K562 (cell line): ENCODE measurements at regions not wholly inside any gene's neighbourhood (a gene's known extent, or its start where the extent isn't known, plus 50 kb on each side); places are given as distances from the start of the nearest gene placed in this dataset.
A peak's percentile ranks its signal among the peaks of the same experiment; 100 is the strongest.

Experiments used
- ARID1B ChIP-seq: fragments of 450-650 bp; IDR thresholded peaks from 2 replicates; pipeline ENCODE4 v1.6.1; 2016; ENCODE audit warnings: antibody characterized with exemption, mild to moderate bottlenecking, inconsistent platforms
- CCNT2 ChIP-seq: IDR thresholded peaks from 2 replicates; pipeline ENCODE4 v1.6.1; 2011; ENCODE audit warnings: borderline replicate concordance, low read depth, mild to moderate bottlenecking, moderate library complexity, mixed read lengths, low read length; ENCODE audit not compliant: insufficient read length; ENCODE audit errors: extremely low read depth
- CEBPB ChIP-seq: fragments of 450-650 bp; IDR thresholded peaks from 2 replicates; pipeline ENCODE4 v1.6.1; 2016; ENCODE audit warnings: missing genetic modification characterization, missing compliant biosample characterization
- GATA2 ChIP-seq: sonication (generic); formaldehyde crosslinking; IDR thresholded peaks from 2 replicates; pipeline ENCODE4 v1.4.0; 2020; ENCODE audit warnings: mild to moderate bottlenecking, missing genetic modification reagents
- JUND ChIP-seq, 2 experiments: IDR thresholded peaks; 2 replicates in 1 of 2; 3 replicates in 1 of 2; pipeline ENCODE4 v1.6.1; 2011; ENCODE audit warnings: borderline replicate concordance in 2 of 2, low read depth in 2 of 2, low read length in 2 of 2, improper control_type of control experiment in 1 of 2, missing biosample characterization in 1 of 2, missing genetic modification characterization in 1 of 2, missing genetic modification reagents in 1 of 2
- MAFF ChIP-seq: IDR thresholded peaks from 2 replicates; pipeline ENCODE4 v1.6.1; 2012; ENCODE audit warnings: low read length, improper control_type of control experiment
- MBD2 ChIP-seq: sonication (generic); IDR thresholded peaks from 2 replicates; pipeline ENCODE4 v1.6.1; 2016; ENCODE audit warnings: low read depth, borderline replicate concordance
- MCM3 ChIP-seq: fragments of 450-650 bp; IDR thresholded peaks from 2 replicates; pipeline ENCODE4 v1.6.1; 2016
- MEIS2 ChIP-seq: fragments of 450-650 bp; IDR thresholded peaks from 2 replicates; pipeline ENCODE4 v1.6.1; 2014; ENCODE audit warnings: mild to moderate bottlenecking; ENCODE audit not compliant: partially characterized antibody
- NFE2 ChIP-seq: IDR thresholded peaks from 2 replicates; pipeline ENCODE4 v1.6.1; 2014; ENCODE audit warnings: antibody characterized with exemption, low read depth
- RCOR1 ChIP-seq, 2 experiments: IDR thresholded peaks; 2 replicates each; pipeline ENCODE4 v1.6.1; 2012; ENCODE audit warnings: low read depth in 2 of 2, low read length in 2 of 2, borderline replicate concordance in 1 of 2, improper control_type of control experiment in 1 of 2
- SMARCA4 ChIP-seq: fragments of 450-650 bp; IDR thresholded peaks from 2 replicates; pipeline ENCODE4 v1.6.1; 2016
- SMARCE1 ChIP-seq: fragments of 450-650 bp; IDR thresholded peaks from 2 replicates; pipeline ENCODE4 v1.7.1; 2016; ENCODE audit warnings: mild to moderate bottlenecking
- SP1 ChIP-seq: sonication (generic); formaldehyde crosslinking; IDR thresholded peaks from 2 replicates; pipeline ENCODE4 v1.8.1; 2022; ENCODE audit warnings: mild to moderate bottlenecking, missing genetic modification reagents
- SPI1 ChIP-seq: IDR thresholded peaks from 2 replicates; pipeline ENCODE4 v1.6.1; 2011; ENCODE audit warnings: low read depth, low read length, control low read depth, borderline replicate concordance
- TCF3 ChIP-seq: sonication (generic); formaldehyde crosslinking; IDR thresholded peaks from 2 replicates; pipeline ENCODE4 v1.4.0; 2020; ENCODE audit warnings: mild to moderate bottlenecking, missing genetic modification reagents
- TEAD1 ChIP-seq, 2 experiments: fragments of 450-650 bp in 1 of 2; sonication (generic) in 1 of 2; formaldehyde crosslinking; IDR thresholded peaks; 2 replicates each; pipeline versions ENCODE4 v1.4.0 to v1.8.0; 2020 to 2022; ENCODE audit warnings: mild to moderate bottlenecking in 2 of 2, missing genetic modification reagents in 1 of 2
- U2AF1 ChIP-seq: fragments of 200-400 bp; formaldehyde crosslinking; optimal IDR thresholded peaks from 2 replicates; pipeline ENCODE3; 2017; ENCODE audit warnings: mild to moderate bottlenecking, low read depth, low read length, moderate library complexity
- ZNF449 ChIP-seq: fragments of 250-450 bp; sonication (Bioruptor Pico); IDR thresholded peaks from 2 replicates; pipeline ENCODE4 v1.8.0; 2022; ENCODE audit warnings: moderate library complexity, mild to moderate bottlenecking, inconsistent platforms
- ZNF518B ChIP-seq: fragments of 250-450 bp; sonication (Bioruptor Pico); IDR thresholded peaks from 2 replicates; pipeline ENCODE4 v1.5.0; 2021; ENCODE audit warnings: mild to moderate bottlenecking, moderate library complexity
- ZNF639 ChIP-seq, 2 experiments: fragments of 200-800 bp in 1 of 2; sonication (Bioruptor generic) in 1 of 2; sonication (generic) in 1 of 2; formaldehyde crosslinking in 1 of 2; IDR thresholded peaks in 1 of 2; conservative IDR thresholded peaks in 1 of 2; 2 replicates each; pipeline versions ENCODE4 v1.5.0 to v1.6.1; 2016 to 2020; ENCODE audit warnings: missing compliant biosample characterization in 1 of 2, missing genetic modification characterization in 1 of 2, missing genetic modification reagents in 1 of 2
- ZNF75A ChIP-seq: fragments of 450-650 bp; formaldehyde crosslinking; IDR thresholded peaks from 2 replicates; pipeline ENCODE4 v1.4.0; 2020; ENCODE audit warnings: mild to moderate bottlenecking

GRCh38 chr2:175418224-175418835 lies 236.8 kb upstream of the ATP5MC3 start (continued):
- TF ChIP-seq SPI1, result peak; percentile 97
- 0 out of 2 replicates have a peak, but pooled peaks have one; percentile 19 for TF ChIP-seq JUND (IDR thresholded peaks at IDR 0.05; ENCODE audit: borderline replicate concordance, low read depth, low read length)
- no peak; the same call in 2 of the 3 replicates for TF ChIP-seq JUND (tag; IDR thresholded peaks at IDR 0.05; ENCODE audit: borderline replicate concordance, low read depth, low read length)
- no peak for TF ChIP-seq SP1
- peak in 1 of 2 experiments; percentile 67; a peak in 1 of 4 replicates for TF ChIP-seq ZNF639 (CRISPR knock-in tag; conservative IDR thresholded peaks at IDR 0.05 in 1 of 2, IDR thresholded peaks at IDR 0.05 in 1 of 2)
- TF ChIP-seq MEIS2, result peak; percentile 80
- TF ChIP-seq GATA2 (CRISPR knock-in tag), result 0 out of 2 replicates have a peak, but pooled peaks have one; percentile 25
- TF ChIP-seq SMARCA4, result peak; percentile 78
- no peak for TF ChIP-seq MBD2
- TF ChIP-seq MAFF, result peak; percentile 40; the same call in 1 of the 2 replicates
- peak; percentile 58 to 89; a peak in 3 of 4 replicates for TF ChIP-seq RCOR1 (IDR thresholded peaks at IDR 0.05; ENCODE audit: borderline replicate concordance in 1 of 2, low read depth in 2 of 2, low read length in 2 of 2)
- peak; percentile 43 for TF ChIP-seq CCNT2
- TF ChIP-seq ZNF449, result no peak
- peak; percentile 91 for TF ChIP-seq NFE2
- peak; percentile 85 for TF ChIP-seq TCF3 (CRISPR knock-in tag)
- peak; percentile 74 for TF ChIP-seq SMARCE1
- TF ChIP-seq ZNF75A (CRISPR knock-in tag), result no peak
- no peak for TF ChIP-seq U2AF1
- TF ChIP-seq CEBPB (tag), result peak; percentile 72
- TF ChIP-seq ZNF518B (CRISPR knock-in tag), result no peak
- TF ChIP-seq ARID1B, result peak; percentile 89
- no peak for TF ChIP-seq MCM3
- TF ChIP-seq TEAD1 (CRISPR knock-in tag; IDR thresholded peaks at IDR 0.05), result peak in 1 of 2 experiments; percentile 66; a peak in 2 of 4 replicates
